ENCODE measurements at regions not wholly inside any gene's neighbourhood (a gene's known extent, or its start where the extent isn't known, plus 50 kb on each side); places are given as distances from the start of the nearest gene placed in this dataset.

GRCh38 chr1:87806379-87807094, 477.9 kb downstream of the LMO4 start:
- TF ChIP-seq ZFX (IDR thresholded peaks at IDR 0.05; ENCODE audit: borderline replicate concordance) (no peak), CTCF (IDR thresholded peaks at IDR 0.05) (no peak)
- H3K27ac ChIP-seq, result no peak overlapping the region

- no peak for TF ChIP-seq CTCF (IDR thresholded peaks at IDR 0.05)
- TF ChIP-seq ZFX (IDR thresholded peaks at IDR 0.05; ENCODE audit: borderline replicate concordance), result no peak
- H3K27ac ChIP-seq, result no peak overlapping the region
Measured at GRCh38 chr1:87810166-87810565, 481.5 kb downstream of the LMO4 start.

GRCh38 chr1:87812871-87813577, 484.3 kb downstream of the LMO4 start:
- no peak overlapping the region for H3K27ac ChIP-seq
- TF ChIP-seq CTCF (IDR thresholded peaks at IDR 0.05), result no peak
- TF ChIP-seq ZFX (IDR thresholded peaks at IDR 0.05; ENCODE audit: borderline replicate concordance), result no peak

GRCh38 chr1:87814573-87814972, 485.9 kb downstream of the LMO4 start:
- no peak for TF ChIP-seq ZFX (IDR thresholded peaks at IDR 0.05; ENCODE audit: borderline replicate concordance)
- no peak for TF ChIP-seq CTCF (IDR thresholded peaks at IDR 0.05)
- no peak overlapping the region for H3K27ac ChIP-seq

GRCh38 chr1:87816646-87817045, 488.0 kb downstream of the LMO4 start:
- TF ChIP-seq ZFX (IDR thresholded peaks at IDR 0.05; ENCODE audit: borderline replicate concordance), result no peak
- no peak for TF ChIP-seq CTCF (IDR thresholded peaks at IDR 0.05)
- no peak overlapping the region for H3K27ac ChIP-seq

GRCh38 chr1:87820668-87821334, 492.1 kb downstream of the LMO4 start:
- no peak for TF ChIP-seq ZFX (IDR thresholded peaks at IDR 0.05; ENCODE audit: borderline replicate concordance)
- TF ChIP-seq CTCF (IDR thresholded peaks at IDR 0.05), result no peak
- H3K27ac ChIP-seq, result no peak overlapping the region

GRCh38 chr1:87821335-87821697, 492.6 kb downstream of the LMO4 start:
- H3K27ac ChIP-seq, result no peak overlapping the region
- no peak for TF ChIP-seq CTCF (IDR thresholded peaks at IDR 0.05)
- TF ChIP-seq ZFX (IDR thresholded peaks at IDR 0.05; ENCODE audit: borderline replicate concordance), result no peak
